VCaP (cell line): ENCODE measurements at regions not wholly inside any gene's neighbourhood (a gene's known extent, or its start where the extent isn't known, plus 50 kb on each side); places are given as distances from the start of the nearest gene placed in this dataset.
"Not testable (repeated sequence)": the region's sequence is repeated elsewhere in the genome, so short reads cannot be mapped to it uniquely, and the experiment has no call there.

Experiments used
- H3K27ac ChIP-seq: fragments of 450-650 bp; 2 replicates; pipeline ENCODE4 v1.5.1; 2017
- TF ChIP-seq, protein P1 (sequence below): fragments of 450-650 bp; conservative IDR thresholded peaks from 2 replicates; pipeline ENCODE4 v1.5.1; 2017; ENCODE audit warnings: mild to moderate bottlenecking, moderate library complexity

DNA sequence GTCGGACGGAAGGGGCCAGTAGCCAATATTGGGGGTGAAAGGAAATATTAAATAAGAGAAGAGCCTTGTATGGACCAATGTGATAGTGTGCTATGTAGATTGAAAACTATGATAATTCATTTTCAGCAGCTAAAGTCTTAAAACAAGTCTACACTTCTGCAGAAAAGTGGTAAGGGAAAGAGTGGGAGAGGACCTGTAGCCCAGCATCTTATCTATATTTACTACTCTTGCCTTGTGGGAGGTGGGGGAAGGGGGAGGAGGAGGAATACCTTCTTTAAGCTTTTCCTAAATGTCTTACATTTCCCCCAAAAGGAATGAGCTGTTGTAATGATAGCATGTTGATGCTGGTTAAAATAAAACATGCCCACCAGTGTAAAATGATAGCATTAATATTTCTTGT is 220.0 kb upstream of the SPRY1 start:
- TF ChIP-seq, protein P1, sequence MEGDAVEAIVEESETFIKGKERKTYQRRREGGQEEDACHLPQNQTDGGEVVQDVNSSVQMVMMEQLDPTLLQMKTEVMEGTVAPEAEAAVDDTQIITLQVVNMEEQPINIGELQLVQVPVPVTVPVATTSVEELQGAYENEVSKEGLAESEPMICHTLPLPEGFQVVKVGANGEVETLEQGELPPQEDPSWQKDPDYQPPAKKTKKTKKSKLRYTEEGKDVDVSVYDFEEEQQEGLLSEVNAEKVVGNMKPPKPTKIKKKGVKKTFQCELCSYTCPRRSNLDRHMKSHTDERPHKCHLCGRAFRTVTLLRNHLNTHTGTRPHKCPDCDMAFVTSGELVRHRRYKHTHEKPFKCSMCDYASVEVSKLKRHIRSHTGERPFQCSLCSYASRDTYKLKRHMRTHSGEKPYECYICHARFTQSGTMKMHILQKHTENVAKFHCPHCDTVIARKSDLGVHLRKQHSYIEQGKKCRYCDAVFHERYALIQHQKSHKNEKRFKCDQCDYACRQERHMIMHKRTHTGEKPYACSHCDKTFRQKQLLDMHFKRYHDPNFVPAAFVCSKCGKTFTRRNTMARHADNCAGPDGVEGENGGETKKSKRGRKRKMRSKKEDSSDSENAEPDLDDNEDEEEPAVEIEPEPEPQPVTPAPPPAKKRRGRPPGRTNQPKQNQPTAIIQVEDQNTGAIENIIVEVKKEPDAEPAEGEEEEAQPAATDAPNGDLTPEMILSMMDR = no peak
- no peak overlapping the region for H3K27ac ChIP-seq

DNA sequence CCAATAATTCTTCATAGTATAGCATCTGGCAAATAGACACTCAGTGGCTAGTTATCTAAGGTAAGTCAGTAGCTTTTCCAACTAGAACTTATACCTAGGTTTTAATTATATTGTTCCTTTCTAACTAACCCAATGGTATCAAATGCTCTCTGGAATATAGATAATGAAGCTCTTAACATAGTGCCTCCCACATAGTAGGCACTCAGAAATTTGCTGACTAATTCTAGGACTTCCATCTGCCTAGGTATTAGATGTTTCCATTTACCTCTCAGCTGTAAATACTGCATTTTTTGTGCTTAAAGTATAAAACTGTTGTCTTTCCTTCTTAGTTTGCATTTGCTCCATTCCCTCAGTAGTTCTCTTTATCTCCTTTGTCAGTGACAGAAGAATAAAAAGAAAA is 214.3 kb upstream of the SPRY1 start:
- H3K27ac ChIP-seq = no peak overlapping the region
- TF ChIP-seq, protein P1 = no peak

DNA sequence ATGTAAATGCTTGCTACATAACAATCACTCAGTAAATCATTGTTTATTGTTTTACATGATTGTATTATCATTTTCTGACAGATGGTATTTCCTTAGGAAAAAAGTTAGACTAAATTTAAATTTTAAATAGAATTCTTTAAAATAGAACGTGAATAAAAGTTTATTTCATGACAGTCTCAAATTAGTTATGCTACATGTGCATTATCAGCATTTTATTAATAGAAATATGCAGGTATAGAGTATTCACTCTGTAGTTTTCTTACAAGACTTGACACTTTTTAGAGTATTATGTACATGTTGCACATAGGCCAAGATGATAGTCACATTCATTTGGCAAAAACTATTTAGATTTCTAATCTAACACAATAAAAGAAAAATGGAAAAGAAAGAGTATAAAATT is 213.3 kb upstream of the SPRY1 start:
- TF ChIP-seq, protein P1 = no peak
- no peak overlapping the region for H3K27ac ChIP-seq

DNA sequence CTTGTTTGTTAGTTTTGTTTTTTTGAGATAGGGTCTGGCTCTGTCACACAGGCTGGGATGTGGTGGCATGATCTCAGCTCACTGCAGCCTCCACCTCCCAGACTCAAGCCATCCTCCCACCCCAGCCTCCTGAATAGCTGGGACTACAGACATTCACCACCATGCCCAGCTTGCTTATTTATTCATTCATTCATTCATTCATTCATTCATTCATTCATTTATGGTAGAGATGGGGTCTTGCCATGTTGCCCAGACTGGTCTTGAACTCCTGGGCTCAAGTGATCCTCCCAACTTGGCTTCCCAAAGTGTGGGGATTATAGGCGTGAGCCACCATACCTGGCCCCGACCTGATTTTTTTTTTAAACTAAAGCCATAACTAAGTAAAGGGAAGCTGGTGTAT is 212.8 kb upstream of the SPRY1 start:
- not testable (repeated sequence) for H3K27ac ChIP-seq

DNA sequence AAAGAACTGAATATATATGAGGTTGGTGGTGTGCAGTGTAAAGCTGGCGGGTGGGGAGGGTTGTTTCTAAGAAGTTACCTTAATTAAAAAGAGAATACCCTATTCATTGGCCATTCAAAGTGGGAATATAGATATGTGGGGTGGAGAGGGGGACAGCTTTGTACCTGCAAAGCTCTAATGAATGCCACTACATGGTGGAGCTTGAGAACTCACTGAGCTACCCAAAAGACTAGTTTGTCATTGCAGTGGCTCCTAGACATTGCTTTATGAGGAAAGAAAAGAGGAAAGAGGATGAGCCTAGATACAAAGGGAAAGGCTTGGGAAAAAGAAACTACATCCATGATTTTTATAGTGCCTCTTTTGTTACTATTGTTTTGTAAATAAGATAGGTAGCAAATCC is 209.9 kb upstream of the SPRY1 start:
- H3K27ac ChIP-seq = no peak overlapping the region

DNA sequence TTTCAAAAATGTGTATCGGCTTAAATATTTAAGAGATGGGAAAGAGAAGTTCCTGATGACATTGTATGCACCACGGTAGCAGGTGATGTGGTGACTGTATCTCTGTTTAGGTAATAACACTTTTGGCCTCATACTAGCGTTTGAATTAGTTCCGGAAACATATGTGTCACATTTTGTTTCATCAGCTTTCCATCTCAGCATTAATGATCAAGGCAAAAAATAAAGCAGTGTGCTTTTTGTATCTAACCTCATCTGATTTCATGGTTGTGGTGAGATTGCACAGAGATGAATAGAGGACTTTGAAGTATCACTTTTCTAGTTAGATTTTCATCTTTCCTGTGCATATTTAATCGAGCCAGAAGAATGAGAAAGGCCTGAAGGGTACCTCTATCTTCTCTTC is 206.4 kb upstream of the SPRY1 start:
- no peak overlapping the region for H3K27ac ChIP-seq
- TF ChIP-seq, protein P1 = no peak

More for the DNA sequence above, 209.9 kb upstream of the SPRY1 start:
- TF ChIP-seq, protein P1 = no peak

DNA sequence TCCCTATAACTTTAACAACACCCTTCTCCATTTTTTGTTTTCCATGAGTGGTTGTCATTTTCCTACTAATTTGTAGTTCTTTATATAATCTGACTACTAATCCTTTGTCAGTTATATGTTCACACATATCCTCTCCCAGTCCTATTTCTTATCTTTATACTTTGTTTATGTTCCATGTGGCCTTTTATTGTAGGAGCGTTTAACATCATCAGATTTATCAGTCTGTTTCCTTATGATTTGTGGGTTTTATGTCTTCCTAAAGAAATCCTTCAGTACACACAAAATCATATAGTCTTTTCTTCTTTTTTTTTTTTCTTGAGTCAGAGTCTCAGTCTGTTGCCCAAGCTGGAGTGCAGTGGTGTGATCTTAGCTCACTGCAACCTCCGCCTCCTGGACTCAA is 204.9 kb upstream of the SPRY1 start:
- no peak overlapping the region for H3K27ac ChIP-seq
- TF ChIP-seq, protein P1 = no peak

DNA sequence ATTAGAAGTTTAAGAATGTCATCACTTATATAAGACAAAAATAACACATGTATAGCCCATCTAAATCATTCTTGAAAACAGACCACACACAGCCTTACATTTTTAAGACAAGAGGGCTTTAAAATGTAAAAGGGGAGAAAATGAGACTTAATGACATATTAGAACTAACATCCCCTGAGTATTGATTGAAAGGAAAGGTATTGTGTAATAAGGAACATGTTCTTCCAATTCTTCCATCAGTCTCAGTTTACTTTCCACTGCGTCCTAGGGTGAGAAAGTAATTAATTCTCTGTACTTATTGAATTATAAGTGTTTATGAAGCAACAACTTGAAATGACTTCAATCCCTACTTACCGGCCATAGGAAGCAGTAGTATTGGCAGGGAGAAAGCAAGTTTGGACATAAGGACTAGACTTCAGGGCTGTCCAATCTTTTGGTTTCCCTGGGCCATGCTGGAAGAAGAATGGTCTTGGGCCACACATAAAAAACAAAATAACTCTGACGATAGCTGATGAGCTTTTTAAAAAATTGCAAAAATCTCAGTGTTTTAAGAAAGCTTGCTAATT is 202.7 kb upstream of the SPRY1 start:
- no peak overlapping the region for H3K27ac ChIP-seq
- TF ChIP-seq, protein P1 = no peak
